ENCODE measurements at regions not wholly inside any gene's neighbourhood (a gene's known extent, or its start where the extent isn't known, plus 50 kb on each side); places are given as distances from the start of the nearest gene placed in this dataset.

DNA sequence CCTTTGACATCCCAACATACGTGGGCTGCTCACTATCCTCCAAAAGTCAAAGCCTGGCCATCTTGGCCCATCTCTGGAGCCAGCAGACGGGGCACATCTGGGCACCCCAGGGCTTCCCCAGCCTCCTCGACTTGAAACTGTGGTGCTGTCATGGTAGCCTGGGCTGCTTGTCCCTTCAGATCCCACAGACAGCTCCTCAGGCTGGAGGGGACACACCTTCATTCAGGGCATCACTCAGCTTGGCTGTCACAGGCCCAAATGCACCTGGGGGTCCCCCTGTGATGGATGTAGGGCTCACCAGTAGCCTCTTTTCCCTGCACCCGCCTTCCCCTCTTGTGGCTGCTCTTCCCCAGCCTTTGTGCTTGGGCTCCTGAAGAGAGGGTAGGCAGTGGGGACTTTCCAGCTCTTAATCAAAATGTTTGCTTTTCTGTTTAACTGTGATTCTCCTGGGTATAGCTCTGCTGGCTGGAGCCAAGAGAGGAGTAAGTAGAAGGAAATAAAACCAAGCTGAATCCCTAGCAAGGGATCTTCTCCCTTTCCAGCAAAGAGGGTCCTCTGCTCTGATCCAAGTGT, 92.3 kb downstream of the GYPC start:
- no peak overlapping the region for H3K4me3 ChIP-seq (ENCODE audit: low read depth, low read length)
- DNase-seq (ENCODE audit: low read depth), result no peak
- TF ChIP-seq, protein P1, sequence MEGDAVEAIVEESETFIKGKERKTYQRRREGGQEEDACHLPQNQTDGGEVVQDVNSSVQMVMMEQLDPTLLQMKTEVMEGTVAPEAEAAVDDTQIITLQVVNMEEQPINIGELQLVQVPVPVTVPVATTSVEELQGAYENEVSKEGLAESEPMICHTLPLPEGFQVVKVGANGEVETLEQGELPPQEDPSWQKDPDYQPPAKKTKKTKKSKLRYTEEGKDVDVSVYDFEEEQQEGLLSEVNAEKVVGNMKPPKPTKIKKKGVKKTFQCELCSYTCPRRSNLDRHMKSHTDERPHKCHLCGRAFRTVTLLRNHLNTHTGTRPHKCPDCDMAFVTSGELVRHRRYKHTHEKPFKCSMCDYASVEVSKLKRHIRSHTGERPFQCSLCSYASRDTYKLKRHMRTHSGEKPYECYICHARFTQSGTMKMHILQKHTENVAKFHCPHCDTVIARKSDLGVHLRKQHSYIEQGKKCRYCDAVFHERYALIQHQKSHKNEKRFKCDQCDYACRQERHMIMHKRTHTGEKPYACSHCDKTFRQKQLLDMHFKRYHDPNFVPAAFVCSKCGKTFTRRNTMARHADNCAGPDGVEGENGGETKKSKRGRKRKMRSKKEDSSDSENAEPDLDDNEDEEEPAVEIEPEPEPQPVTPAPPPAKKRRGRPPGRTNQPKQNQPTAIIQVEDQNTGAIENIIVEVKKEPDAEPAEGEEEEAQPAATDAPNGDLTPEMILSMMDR (IDR thresholded peaks at IDR 0.05; ENCODE audit: control insufficient read depth, extremely low read depth, insufficient read depth), result no peak

DNA sequence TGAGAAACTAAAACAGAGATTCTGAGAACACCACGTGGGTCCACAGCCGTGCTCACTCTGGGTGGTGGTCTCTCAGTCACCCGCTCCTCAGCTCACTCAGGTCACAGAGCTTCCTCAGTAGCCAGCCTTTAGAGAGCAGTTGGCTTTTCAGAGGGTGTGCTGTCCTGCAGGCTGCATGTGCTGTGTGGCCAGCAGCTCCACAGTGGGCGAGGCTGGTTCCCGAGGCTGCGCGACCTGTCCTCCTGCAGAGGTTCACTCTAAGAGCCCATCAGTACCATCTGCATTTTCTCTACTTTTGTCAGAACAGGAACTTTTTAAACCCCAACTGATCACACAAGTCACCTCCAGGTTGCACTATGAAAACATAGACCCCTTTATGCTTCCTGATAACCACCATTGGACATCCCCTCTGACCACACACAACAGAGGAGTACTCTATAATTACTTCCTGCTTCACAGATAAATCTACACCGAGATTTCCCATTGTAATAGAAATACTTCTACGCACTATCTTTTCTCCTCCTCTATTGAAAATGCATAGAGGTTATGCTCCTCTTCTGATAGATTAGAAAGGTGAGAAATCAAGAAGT, 93.1 kb downstream of the GYPC start:
- TF ChIP-seq, protein P1 (IDR thresholded peaks at IDR 0.05; ENCODE audit: control insufficient read depth, extremely low read depth, insufficient read depth), result no peak
- H3K4me3 ChIP-seq (ENCODE audit: low read depth, low read length), result no peak overlapping the region
- DNase-seq (ENCODE audit: low read depth), result no peak

DNA sequence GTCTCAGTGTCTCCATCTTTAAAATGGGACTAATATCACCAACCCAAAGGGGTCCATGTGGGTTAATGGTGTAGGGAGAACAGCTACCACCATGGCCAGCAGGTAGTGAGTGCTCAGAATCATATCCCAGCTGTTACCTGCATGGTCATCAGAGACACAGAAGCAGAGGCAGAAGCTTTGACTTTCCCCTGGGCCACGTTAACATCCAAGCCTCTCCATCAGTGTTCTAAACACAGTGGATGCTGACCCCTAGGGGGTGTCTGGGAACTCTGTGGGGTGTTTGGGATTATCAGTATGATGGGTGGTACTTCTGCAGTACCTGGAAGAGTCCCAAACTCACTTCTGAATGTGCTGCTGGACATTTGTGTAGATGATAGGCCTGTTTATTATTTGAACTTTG, 93.6 kb downstream of the GYPC start:
- no peak overlapping the region for H3K4me3 ChIP-seq (ENCODE audit: low read depth, low read length)
- DNase-seq (ENCODE audit: low read depth), result no peak
- TF ChIP-seq, protein P1 (IDR thresholded peaks at IDR 0.05; ENCODE audit: control insufficient read depth, extremely low read depth, insufficient read depth), result no peak

DNA sequence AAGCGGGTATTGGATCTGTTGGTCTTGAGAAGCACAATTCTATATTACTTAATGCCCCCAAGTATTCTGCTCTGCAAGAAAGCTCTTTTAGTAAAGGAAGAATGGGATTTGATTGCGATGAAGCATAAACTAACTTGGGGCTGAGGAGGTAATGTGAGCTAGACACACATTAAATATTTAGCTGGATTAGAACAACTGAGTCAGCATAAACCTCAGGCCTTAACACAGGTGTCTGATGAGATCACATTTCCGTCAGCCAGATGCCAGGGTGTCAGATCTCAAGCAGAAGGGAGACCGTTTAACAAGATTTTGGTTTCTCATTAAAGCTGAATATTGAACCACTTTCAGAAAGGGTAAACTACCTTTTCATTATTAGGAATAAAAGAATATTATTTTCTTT, 94.5 kb downstream of the GYPC start:
- no peak for DNase-seq (ENCODE audit: low read depth)
- no peak overlapping the region for H3K4me3 ChIP-seq (ENCODE audit: low read depth, low read length)
- TF ChIP-seq, protein P1 (IDR thresholded peaks at IDR 0.05; ENCODE audit: control insufficient read depth, extremely low read depth, insufficient read depth), result no peak

DNA sequence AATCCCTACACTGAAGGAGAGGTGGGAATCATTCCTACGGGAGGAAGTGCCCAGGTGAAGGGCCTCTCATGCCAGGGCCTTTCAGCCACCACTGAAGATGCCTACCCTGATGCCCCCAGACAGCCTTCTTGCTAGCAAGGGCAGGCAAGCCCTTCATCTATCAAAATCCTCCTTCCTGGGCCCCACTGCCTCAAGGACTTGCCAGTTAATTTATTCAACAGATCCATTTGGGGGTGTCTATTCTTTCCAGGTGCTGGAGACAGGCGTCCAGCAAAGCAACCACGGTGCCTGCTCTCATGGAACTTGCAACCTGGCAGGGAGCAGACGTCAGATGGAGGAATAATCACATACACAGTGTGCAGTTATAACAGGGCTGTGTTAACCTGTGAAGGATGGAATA, 95.5 kb downstream of the GYPC start:
- no peak overlapping the region for H3K4me3 ChIP-seq (ENCODE audit: low read depth, low read length)
- TF ChIP-seq, protein P1 (IDR thresholded peaks at IDR 0.05; ENCODE audit: control insufficient read depth, extremely low read depth, insufficient read depth), result no peak
- DNase-seq (ENCODE audit: low read depth), result no peak

DNA sequence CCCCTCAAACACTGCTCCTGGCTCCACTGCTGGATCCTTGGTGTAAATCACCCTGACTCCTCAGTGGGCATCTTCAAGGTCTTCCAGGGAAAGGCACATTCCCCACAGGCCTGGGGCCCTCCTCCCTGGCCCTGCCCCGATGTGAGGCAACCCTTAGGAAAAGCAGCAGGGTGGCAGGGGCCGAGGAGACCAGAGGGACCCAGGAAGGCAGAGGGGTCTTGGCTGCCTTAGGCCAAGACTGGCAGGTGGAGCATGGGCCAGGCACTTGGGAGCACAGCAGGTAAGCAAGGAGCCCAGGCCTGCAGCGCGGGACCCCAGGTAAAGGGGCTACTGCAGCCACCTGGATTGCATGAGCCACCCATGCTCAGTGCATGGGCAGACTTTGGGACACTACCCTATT, 96.9 kb downstream of the GYPC start:
- DNase-seq (ENCODE audit: low read depth), result no peak
- TF ChIP-seq, protein P1 (IDR thresholded peaks at IDR 0.05; ENCODE audit: control insufficient read depth, extremely low read depth, insufficient read depth), result no peak
- no peak overlapping the region for H3K4me3 ChIP-seq (ENCODE audit: low read depth, low read length)
